Breast epithelium (tissue), 4 donors: ENCODE measurements at regions not wholly inside any gene's neighbourhood (a gene's known extent, or its start where the extent isn't known, plus 50 kb on each side); places are given as distances from the start of the nearest gene placed in this dataset.
"Not testable (repeated sequence)": the region's sequence is repeated elsewhere in the genome, so short reads cannot be mapped to it uniquely, and the experiment has no call there.

Source experiments
- DNase-seq, 2 donors: peaks; one replicate each; pipeline ENCODE4 v3.0.0-alpha.2; 2019; ENCODE audit warnings: low spot score in 2 of 2
- H3K27ac ChIP-seq, 2 donors: fragments of 200-600 bp; sonication (generic) in 1 of 2; one replicate each; pipeline ENCODE4 v1.5.1; 2016 to 2019; ENCODE audit warnings: mild to moderate bottlenecking in 1 of 2
- H3K27me3 ChIP-seq, 2 donors: fragments of 200-600 bp; sonication (generic) in 1 of 2; one replicate each; pipeline versions ENCODE4 v1.5.1 to v1.6.0; 2017 to 2019; ENCODE audit warnings: control low read depth in 1 of 2, mild to moderate bottlenecking in 1 of 2
- H3K36me3 ChIP-seq: fragments of 200-600 bp; one replicate; pipeline ENCODE4 v1.5.1; 2019
- H3K4me1 ChIP-seq, 2 donors: fragments of 200-600 bp; sonication (generic); one replicate each; pipeline ENCODE4 v1.5.1; 2016 to 2019; ENCODE audit warnings: control low read depth in 1 of 2
- H3K4me3 ChIP-seq, 3 donors: fragments of 200-600 bp; sonication (generic); 1 replicate in 2 of 3; 2 replicates in 1 of 3; pipeline ENCODE4 v1.5.1; 2016 to 2019; ENCODE audit warnings: mild to moderate bottlenecking in 3 of 3, moderate library complexity in 2 of 3
- H3K9me3 ChIP-seq, 2 donors: fragments of 200-600 bp; sonication (generic) in 1 of 2; one replicate each; pipeline ENCODE4 v1.5.1; 2016 to 2019; ENCODE audit warnings: control low read depth in 1 of 2
- POLR2A ChIP-seq: fragments of 450-650 bp; IDR thresholded peaks from one replicate; pipeline ENCODE4 v1.6.1; 2016; ENCODE audit warnings: antibody characterized with exemption, mild to moderate bottlenecking, moderate library complexity
- POLR2AphosphoS5 ChIP-seq, 3 donors: sonication (generic); formaldehyde crosslinking; IDR thresholded peaks; one replicate each; pipeline ENCODE4 v1.6.1; 2017; ENCODE audit warnings: antibody characterized with exemption in 3 of 3
- intact Hi-C: fragments of 100-400 bp; cut with DNase I; formaldehyde crosslinking; loops from one replicate; pipeline ENCODE4 v1.15.1; 2023; ENCODE audit warnings: low total_unique reads
- TF ChIP-seq, protein P1 (sequence below), 3 donors: fragments of 450-650 bp; IDR thresholded peaks; one replicate each; pipeline ENCODE4 v1.5.1; 2016 to 2017; ENCODE audit warnings: antibody characterized with exemption in 3 of 3, mild to moderate bottlenecking in 3 of 3, moderate library complexity in 3 of 3

DNA sequence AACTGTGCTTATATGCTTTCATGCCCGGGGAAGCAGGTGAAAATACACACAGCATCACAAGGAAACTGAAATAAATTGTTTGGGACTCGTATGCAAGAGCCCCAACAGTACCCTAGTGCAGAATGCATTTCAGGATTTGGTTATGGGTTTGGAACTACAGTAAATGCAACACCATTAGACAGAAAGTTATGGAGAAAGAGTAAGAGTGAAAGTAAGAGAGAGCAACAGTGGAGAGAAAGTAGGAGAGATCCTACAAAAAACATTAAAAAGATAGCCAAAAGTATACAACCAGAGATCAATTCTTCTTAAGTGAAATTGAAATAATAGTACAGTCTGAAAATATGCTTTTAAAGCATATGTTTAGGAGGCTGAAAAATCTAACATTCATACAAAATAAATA lies 231.1 kb downstream of the TFEC start:
- H3K4me3 ChIP-seq, result no peak overlapping the region
- no peak for DNase-seq
- no peaks in the 10 kb centered on the region for H3K27me3 ChIP-seq
- no peak for TF ChIP-seq POLR2A
- TF ChIP-seq, protein P1, sequence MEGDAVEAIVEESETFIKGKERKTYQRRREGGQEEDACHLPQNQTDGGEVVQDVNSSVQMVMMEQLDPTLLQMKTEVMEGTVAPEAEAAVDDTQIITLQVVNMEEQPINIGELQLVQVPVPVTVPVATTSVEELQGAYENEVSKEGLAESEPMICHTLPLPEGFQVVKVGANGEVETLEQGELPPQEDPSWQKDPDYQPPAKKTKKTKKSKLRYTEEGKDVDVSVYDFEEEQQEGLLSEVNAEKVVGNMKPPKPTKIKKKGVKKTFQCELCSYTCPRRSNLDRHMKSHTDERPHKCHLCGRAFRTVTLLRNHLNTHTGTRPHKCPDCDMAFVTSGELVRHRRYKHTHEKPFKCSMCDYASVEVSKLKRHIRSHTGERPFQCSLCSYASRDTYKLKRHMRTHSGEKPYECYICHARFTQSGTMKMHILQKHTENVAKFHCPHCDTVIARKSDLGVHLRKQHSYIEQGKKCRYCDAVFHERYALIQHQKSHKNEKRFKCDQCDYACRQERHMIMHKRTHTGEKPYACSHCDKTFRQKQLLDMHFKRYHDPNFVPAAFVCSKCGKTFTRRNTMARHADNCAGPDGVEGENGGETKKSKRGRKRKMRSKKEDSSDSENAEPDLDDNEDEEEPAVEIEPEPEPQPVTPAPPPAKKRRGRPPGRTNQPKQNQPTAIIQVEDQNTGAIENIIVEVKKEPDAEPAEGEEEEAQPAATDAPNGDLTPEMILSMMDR (IDR thresholded peaks at IDR 0.05), result no peak
- TF ChIP-seq POLR2AphosphoS5 (IDR thresholded peaks at IDR 0.05), result no peak
- no peaks in the 10 kb centered on the region for H3K36me3 ChIP-seq
- H3K4me1 ChIP-seq, result no peaks in the 10 kb centered on the region
- H3K9me3 ChIP-seq, result no peaks in the 10 kb centered on the region
- no peak overlapping the region for H3K27ac ChIP-seq
- intact Hi-C loops, result no loop called here

DNA sequence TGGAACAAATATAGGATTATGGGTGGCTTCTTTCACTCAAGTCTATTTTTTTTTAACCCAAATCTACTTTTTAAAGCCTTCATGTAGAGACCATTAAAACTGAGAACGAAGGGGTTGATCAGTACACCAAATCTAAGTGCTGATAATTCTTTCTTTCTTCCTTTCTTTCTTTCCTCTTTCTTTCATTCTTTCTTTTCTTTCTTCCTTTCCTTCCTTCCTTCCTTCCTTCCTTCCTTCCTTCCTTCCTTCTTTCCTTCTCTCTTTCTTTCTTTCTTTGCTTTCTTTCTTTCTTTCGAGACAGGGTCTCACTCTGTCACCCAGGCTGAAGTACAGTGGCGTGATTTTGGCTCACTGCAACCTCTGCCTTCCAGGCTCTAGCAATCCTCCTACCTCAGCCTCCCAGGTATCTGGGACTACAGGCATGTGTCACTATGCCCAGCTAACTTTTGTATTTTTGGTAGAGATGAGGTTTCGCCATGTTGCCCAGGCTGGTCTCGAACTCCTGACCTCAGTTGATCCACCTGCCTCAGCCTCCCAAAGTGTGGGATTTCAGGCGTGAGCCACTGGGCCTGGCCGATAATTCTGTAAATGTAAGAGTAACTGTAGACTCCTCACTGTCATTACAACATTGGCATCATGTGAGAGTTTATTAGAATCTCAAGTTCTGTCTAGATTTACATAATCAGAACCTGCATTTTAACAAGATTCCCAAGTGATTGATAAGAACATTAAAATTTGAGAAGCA lies 236.4 kb downstream of the TFEC start:
- Histone ChIP-seq H3K27ac (no peak overlapping the region), H3K4me3 (no peak overlapping the region), H3K4me1 (no peaks in the 10 kb centered on the region), H3K9me3 (peaks cover 0 to 8% of the 10 kb centered on the region in 2 donors), H3K27me3 (no peaks in the 10 kb centered on the region), H3K36me3 (no peaks in the 10 kb centered on the region)
- DNase-seq, result no peak
- intact Hi-C loops, result no loop called here
- TF ChIP-seq, protein P1 (IDR thresholded peaks at IDR 0.05), result no peak
- TF ChIP-seq POLR2A (no peak), POLR2AphosphoS5 (IDR thresholded peaks at IDR 0.05) (no peak)

DNA sequence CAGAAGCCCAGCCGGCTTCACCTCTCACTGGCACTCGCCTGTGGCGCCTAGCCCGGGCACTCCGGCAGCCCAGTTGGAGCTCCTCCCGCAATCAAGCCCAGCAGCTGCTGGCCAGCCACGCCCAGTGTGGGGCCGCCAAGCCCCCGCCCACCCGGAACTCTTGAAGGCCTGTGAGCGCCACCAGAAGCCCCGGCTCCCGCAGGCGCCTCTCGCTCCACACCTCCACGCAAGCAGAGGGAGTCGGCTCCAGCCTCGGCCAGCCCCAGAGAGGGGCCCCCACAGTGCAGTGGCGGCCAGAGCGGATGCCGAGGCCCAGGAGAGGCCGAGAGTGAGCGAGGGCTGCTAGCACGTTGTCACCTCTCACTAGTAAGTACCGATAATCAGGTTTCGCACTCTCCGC lies 240.7 kb downstream of the TFEC start:
- H3K4me3 ChIP-seq, result no peak overlapping the region
- intact Hi-C loops, result no loop called here
- no peak for TF ChIP-seq POLR2A
- TF ChIP-seq, protein P1 (IDR thresholded peaks at IDR 0.05), result no peak
- TF ChIP-seq POLR2AphosphoS5 (IDR thresholded peaks at IDR 0.05), result no peak
- no peaks in the 10 kb centered on the region for H3K27me3 ChIP-seq
- DNase-seq, result no peak
- H3K9me3 ChIP-seq, result peaks cover 0 to 8% of the 10 kb centered on the region in 2 donors
- no peaks in the 10 kb centered on the region for H3K4me1 ChIP-seq
- H3K27ac ChIP-seq, result no peak overlapping the region
- no peaks in the 10 kb centered on the region for H3K36me3 ChIP-seq

DNA sequence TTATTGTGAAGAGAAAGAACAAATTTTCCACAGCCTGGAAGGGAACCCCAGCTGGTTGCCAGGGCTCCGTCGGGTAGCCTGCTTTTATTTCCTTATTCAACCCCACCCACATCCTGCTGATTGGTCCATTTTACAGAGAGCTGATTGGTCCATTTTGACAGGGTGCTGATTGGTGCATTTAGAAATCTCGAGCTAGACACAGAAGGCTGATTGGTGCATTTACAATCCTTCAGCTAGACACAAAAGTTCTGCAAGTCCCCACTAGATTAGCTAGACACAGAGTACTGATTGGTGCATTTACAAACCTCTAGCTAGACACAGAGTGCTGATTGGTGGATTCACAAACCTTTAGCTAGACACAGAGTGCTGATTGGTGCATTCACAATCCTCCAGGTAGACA lies 241.1 kb downstream of the TFEC start:
- H3K27me3 ChIP-seq, H3K4me1 ChIP-seq, intact Hi-C loops, H3K36me3 ChIP-seq, H3K9me3 ChIP-seq, H3K4me3 ChIP-seq, H3K27ac ChIP-seq, DNase-seq: not testable (repeated sequence)

DNA sequence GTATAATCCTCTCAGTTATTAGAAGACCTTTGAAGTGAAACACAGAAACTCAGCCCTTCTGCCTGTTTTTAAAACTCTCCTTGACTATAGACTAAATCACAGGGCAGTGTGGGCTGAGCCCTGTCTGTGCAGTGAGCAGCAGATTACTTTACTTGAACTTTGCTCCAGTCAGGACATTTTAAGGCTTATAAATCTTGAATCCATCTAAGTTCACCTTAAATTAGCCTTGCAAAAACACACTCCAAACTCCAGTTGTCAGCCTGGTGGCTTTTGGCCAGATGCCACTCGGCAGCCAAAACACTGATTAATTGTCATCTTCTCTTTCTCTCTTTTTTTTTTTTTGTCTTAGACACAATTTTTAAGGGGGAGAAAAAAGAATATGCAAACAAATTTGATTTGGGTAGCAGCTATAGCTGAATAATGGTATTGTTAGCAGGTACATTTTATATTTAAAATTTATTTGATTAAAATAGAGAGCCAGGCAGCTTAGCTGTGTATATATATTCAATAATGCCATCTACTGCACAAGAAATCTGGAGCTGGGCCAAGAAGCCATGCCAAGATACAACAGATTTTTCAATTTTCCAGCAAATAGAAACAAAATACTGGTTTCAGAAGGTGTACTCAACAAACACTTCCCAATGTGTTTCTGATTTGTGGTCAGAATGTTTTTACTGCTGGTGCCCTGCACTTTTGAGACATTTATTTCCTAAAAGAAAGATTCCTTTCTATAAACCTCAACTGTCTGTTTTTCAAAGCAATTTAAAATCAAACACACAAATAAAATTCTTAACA lies 247.7 kb downstream of the TFEC start:
- Histone ChIP-seq H3K27me3 (no peaks in the 10 kb centered on the region), H3K27ac (no peak overlapping the region), H3K4me1 (no peaks in the 10 kb centered on the region), H3K9me3 (no peaks in the 10 kb centered on the region), H3K4me3 (no peak overlapping the region), H3K36me3 (no peaks in the 10 kb centered on the region)
- intact Hi-C loops, result no loop called here
- TF ChIP-seq POLR2AphosphoS5 (IDR thresholded peaks at IDR 0.05) (no peak), POLR2A (no peak)
- TF ChIP-seq, protein P1 (IDR thresholded peaks at IDR 0.05), result no peak
- no peak for DNase-seq
